ENCODE measurements at regions not wholly inside any gene's neighbourhood (a gene's known extent, or its start where the extent isn't known, plus 50 kb on each side); places are given as distances from the start of the nearest gene placed in this dataset.

DNA sequence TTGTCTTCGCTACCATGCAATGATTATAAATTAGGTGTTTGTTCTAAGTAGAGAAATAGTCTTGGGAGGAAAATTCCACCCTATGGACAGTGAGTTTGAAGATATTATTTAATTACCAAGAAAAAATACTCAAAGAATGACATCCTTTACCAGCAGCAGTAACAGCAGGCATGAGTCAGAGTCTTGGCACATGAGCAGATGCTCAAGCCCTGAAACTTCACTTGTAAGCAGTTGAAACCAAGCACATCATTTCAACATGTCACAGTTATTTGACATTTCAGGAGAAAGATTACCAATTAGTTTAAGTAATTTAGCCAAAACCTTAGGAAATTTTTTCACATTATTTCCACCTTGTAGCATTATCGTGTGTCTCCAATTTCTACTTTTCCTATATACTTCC lies 99.2 kb downstream of the C12orf50 start:
- no peaks in the 10 kb centered on the region for H3K9me3 ChIP-seq (ENCODE audit: control insufficient read depth, low read length)
- H3K4me1 ChIP-seq (ENCODE audit: control insufficient read depth, insufficient read depth, low read length) = no peaks in the 10 kb centered on the region
- no peaks in the 10 kb centered on the region for H3K27me3 ChIP-seq (ENCODE audit: control insufficient read depth, insufficient read depth)
- WGBS = 73% methylated on average over 2 of the region's 2 CpGs
- no peak overlapping the region for H3K4me3 ChIP-seq (ENCODE audit: low read length)
- intact Hi-C loops (cut with DNase I) = no loop called here
- ATAC-seq (no peak), DNase-seq (peak in 2 of 3 donors; percentile 12 to 44)
- no peak overlapping the region for H3K27ac ChIP-seq (ENCODE audit: low read length)

DNA sequence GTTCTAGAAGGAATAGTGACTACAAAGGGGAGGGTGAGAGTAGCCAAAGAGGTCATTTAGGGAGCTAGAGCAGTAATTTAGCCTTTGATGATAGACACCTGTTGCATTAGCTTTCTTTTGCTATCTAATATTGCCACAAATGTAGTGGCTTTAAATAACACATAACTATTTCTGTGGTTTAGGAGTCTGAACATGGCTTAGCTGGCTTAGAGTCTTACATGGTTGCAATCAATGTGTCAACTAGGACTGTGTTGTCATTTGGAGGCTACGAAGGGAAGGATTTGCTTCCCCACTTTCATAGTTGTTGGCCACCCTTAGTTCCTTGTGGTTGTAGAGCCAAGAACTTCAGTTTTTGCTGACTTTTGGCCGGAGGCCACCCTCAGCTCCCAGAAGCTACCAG lies 99.9 kb downstream of the C12orf50 start:
- Histone ChIP-seq H3K9me3 (ENCODE audit: control insufficient read depth, low read length) (no peaks in the 10 kb centered on the region), H3K27ac (ENCODE audit: low read length) (no peak overlapping the region), H3K27me3 (ENCODE audit: control insufficient read depth, insufficient read depth) (no peaks in the 10 kb centered on the region), H3K4me3 (ENCODE audit: low read length) (no peak overlapping the region), H3K4me1 (ENCODE audit: control insufficient read depth, insufficient read depth, low read length) (no peaks in the 10 kb centered on the region)
- intact Hi-C loops (cut with DNase I) = no loop called here
- WGBS = 79% methylated on average over 2 of the region's 2 CpGs
- no peak for DNase-seq
- no peak for ATAC-seq

DNA sequence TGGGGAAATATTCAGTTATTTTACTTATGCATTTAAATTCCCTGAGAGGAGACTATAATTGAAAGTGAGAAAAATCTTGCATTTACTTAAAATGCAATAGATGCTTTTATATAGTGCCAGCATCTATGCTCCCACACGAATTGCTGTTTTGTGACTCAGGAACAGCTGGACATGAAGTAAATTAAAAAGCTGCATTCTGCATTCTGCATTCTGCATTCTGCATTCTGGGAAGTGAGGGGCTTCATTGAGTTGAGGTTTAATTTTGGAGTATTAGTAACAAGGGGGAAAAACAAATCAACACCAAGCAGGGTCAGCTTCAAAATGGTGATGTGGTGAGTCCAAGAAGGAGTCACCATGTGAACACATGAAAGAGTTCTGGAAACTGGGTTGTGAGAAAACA lies 101.2 kb downstream of the C12orf50 start:
- DNase-seq = no peak
- Histone ChIP-seq H3K9me3 (ENCODE audit: control insufficient read depth, low read length) (no peaks in the 10 kb centered on the region), H3K4me3 (ENCODE audit: low read length) (no peak overlapping the region), H3K27me3 (ENCODE audit: control insufficient read depth, insufficient read depth) (no peaks in the 10 kb centered on the region), H3K4me1 (ENCODE audit: control insufficient read depth, insufficient read depth, low read length) (no peaks in the 10 kb centered on the region), H3K27ac (ENCODE audit: low read length) (no peak overlapping the region)
- WGBS = 49% methylated on average over 1 of the region's 1 CpG
- intact Hi-C loops (cut with DNase I) = no loop called here
- ATAC-seq = no peak

DNA sequence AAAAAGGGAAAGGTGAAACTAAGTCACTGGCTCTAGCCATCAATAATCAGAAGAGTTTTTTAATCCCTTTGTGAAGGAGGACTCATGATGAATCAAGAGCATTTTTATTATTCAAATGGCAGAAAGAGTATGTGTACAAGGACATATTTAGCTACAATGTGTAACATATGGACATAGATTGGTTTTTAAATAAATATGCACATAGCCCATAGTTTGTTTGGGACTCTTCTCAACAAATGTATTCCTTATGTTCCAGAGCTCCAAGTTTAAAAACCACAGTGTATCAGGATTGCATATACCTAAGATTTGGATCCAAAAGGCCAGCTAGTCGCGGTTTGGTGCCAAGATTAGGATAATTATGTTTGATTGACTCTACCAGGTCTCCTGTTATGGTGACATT lies 104.2 kb downstream of the C12orf50 start:
- Histone ChIP-seq H3K4me1 (ENCODE audit: control insufficient read depth, insufficient read depth, low read length) (no peaks in the 10 kb centered on the region), H3K4me3 (ENCODE audit: low read length) (no peak overlapping the region), H3K9me3 (ENCODE audit: control insufficient read depth, low read length) (no peaks in the 10 kb centered on the region), H3K27ac (ENCODE audit: low read length) (no peak overlapping the region), H3K27me3 (ENCODE audit: control insufficient read depth, insufficient read depth) (no peaks in the 10 kb centered on the region)
- no peak for DNase-seq
- WGBS = 77% methylated on average over 2 of the region's 2 CpGs
- no peak for ATAC-seq
- intact Hi-C loops (cut with DNase I) = no loop called here

DNA sequence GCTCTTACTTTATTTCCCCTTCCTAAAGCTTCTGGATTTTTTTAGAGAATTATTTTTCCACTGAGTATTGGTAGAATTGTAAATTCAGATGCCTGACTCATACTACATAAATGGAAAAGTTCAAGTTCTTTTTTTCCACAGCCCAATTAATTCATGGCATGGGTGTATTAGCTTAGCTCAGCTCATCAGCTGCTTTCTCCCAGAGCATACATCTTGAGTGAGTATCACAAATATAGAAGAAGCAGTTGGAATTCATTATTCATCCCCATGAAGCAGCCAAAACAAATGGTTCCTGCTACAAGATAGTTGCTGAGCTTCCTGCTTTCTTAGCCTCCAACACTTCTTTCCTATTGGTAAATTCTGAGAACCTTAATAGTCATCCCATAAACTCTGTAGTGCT lies 105.1 kb downstream of the C12orf50 start:
- intact Hi-C loops (cut with DNase I) = no loop called here
- Histone ChIP-seq H3K27ac (ENCODE audit: low read length) (no peak overlapping the region), H3K27me3 (ENCODE audit: control insufficient read depth, insufficient read depth) (no peaks in the 10 kb centered on the region), H3K9me3 (ENCODE audit: control insufficient read depth, low read length) (no peaks in the 10 kb centered on the region), H3K4me1 (ENCODE audit: control insufficient read depth, insufficient read depth, low read length) (no peaks in the 10 kb centered on the region), H3K4me3 (ENCODE audit: low read length) (no peak overlapping the region)
- no peak for ATAC-seq
- DNase-seq = no peak

DNA sequence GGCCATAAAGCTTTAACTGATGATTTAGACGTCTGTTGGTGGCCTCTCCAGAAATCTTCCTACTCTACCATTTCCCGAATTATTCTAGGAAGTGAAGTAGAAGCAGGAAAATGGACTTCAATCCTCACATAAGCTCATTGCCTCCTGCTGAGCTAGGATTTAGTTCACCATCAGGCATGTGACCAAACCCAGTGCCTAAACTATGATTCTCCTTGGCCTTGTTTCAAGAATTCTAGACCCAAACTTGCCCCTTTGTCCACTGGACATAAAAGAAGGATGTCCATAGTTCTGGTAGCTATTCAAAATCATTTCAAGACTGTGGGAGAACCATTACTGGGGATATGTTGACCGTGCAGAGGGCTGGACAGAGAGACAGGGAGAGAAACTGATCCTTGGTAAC lies 105.8 kb downstream of the C12orf50 start:
- no peaks in the 10 kb centered on the region for H3K4me1 ChIP-seq (ENCODE audit: control insufficient read depth, insufficient read depth, low read length)
- no peak overlapping the region for H3K27ac ChIP-seq (ENCODE audit: low read length)
- no peak for ATAC-seq
- DNase-seq = no peak
- H3K4me3 ChIP-seq (ENCODE audit: low read length) = no peak overlapping the region
- 77% methylated on average over 3 of the region's 3 CpGs for WGBS
- no peaks in the 10 kb centered on the region for H3K9me3 ChIP-seq (ENCODE audit: control insufficient read depth, low read length)
- no peaks in the 10 kb centered on the region for H3K27me3 ChIP-seq (ENCODE audit: control insufficient read depth, insufficient read depth)
- intact Hi-C loops (cut with DNase I) = no loop called here

DNA sequence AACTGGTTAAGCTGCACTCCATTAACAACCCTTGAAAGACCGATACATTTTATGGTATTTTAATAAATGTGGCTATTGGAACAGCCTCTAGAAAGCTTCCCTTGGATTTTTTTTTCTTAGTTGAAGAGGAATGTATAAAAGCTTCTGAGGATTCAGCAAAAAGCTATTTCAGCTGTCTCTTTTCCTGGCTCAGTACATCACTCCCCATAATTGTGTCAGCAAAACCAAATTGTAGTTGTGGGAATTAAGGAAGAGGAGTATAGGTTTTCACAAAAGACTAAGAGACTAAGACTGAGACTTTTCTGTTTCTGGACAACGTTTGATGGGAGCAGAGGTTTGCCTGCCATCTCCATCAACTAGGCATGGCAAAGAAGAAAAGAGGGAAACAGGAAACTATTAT lies 106.5 kb downstream of the C12orf50 start:
- no peak for ATAC-seq
- 62% methylated on average over 2 of the region's 2 CpGs for WGBS
- H3K27me3 ChIP-seq (ENCODE audit: control insufficient read depth, insufficient read depth) = no peaks in the 10 kb centered on the region

DNA sequence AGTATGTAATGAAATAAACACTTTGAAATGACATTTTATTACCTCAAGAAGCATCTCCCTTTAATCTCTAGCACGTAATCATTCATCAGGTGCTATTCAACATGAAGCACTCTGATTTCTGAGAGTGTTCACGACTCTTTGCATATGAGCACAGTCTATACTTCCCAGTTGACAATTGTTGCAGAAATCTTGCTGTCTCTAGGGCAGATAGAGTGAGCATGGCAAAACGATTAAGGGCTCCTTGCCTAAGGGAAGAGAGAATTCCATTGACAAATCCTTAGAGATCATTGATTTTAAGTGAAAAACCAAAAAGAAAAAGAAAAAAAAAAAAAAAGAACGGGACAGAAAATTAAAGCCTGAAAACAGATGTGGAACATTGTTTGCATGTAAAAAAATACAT lies 107.6 kb downstream of the C12orf50 start:
- no peak for ATAC-seq
- H3K27ac ChIP-seq (ENCODE audit: low read length) = no peak overlapping the region

More for the DNA sequence above, 106.5 kb downstream of the C12orf50 start:
- H3K4me1 ChIP-seq (ENCODE audit: control insufficient read depth, insufficient read depth, low read length) = no peaks in the 10 kb centered on the region
- intact Hi-C loops (cut with DNase I) = no loop called here
- H3K4me3 ChIP-seq (ENCODE audit: low read length) = no peak overlapping the region
- H3K27ac ChIP-seq (ENCODE audit: low read length) = no peak overlapping the region
- no peaks in the 10 kb centered on the region for H3K9me3 ChIP-seq (ENCODE audit: control insufficient read depth, low read length)
- DNase-seq = no peak

DNA sequence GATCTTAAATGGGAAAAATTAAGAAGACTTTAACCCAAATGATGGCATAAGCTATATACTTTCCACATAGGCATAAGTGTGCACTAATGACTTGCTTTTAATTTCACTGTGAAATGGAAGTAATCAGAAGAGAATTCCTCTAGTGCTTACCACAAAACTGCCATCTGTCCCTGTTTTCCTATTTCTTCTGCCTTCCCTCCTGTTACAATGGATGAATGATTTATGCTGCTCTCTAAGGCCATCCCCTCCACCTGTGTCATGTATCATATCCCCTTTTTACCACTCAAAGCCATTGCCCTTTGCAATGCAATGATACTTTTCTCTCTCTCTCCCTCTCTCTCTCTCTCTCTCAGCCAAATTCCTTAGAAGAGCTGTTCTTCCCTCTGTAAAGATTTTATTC lies 109.1 kb downstream of the C12orf50 start:
- no peak for DNase-seq
- Histone ChIP-seq H3K4me3 (ENCODE audit: low read length) (no peak overlapping the region), H3K27me3 (ENCODE audit: control insufficient read depth, insufficient read depth) (no peaks in the 10 kb centered on the region), H3K4me1 (ENCODE audit: control insufficient read depth, insufficient read depth, low read length) (no peaks in the 10 kb centered on the region), H3K9me3 (ENCODE audit: control insufficient read depth, low read length) (no peaks in the 10 kb centered on the region), H3K27ac (ENCODE audit: low read length) (no peak overlapping the region)
- no peak for ATAC-seq
- intact Hi-C loops (cut with DNase I) = no loop called here

More for the DNA sequence above, 107.6 kb downstream of the C12orf50 start:
- Histone ChIP-seq H3K4me3 (ENCODE audit: low read length) (no peak overlapping the region), H3K27me3 (ENCODE audit: control insufficient read depth, insufficient read depth) (no peaks in the 10 kb centered on the region), H3K9me3 (ENCODE audit: control insufficient read depth, low read length) (no peaks in the 10 kb centered on the region), H3K4me1 (ENCODE audit: control insufficient read depth, insufficient read depth, low read length) (no peaks in the 10 kb centered on the region)
- no peak for DNase-seq
- intact Hi-C loops (cut with DNase I) = no loop called here
- 71% methylated on average over 4 of the region's 4 CpGs for WGBS

DNA sequence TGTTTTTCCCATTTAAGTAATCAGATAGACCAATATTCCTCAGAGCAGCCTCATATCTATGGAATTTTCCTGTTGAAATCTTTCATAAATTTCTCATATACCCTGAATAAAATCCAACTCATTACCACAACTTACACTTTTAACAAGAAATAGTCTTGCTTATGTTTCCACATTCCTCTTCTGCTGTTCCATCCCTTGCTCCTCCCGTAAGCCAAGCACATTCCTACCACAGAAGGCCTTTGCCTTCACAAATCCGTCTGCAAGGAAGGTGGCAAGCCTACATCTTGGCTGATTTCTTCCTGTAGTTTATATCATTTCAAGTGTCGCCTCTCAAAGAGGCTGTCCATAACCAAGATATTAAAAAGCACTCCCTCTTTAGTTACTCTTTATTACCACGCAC lies 127.7 kb downstream of the C12orf50 start:
- no peak overlapping the region for H3K27ac ChIP-seq (ENCODE audit: low read length)
- H3K4me3 ChIP-seq (ENCODE audit: low read length) = no peak overlapping the region
- DNase-seq (no peak), ATAC-seq (no peak)
- H3K9me3 ChIP-seq (ENCODE audit: control insufficient read depth, low read length) = no peaks in the 10 kb centered on the region
- intact Hi-C loops (cut with DNase I) = no loop called here
- WGBS = 88% methylated on average over 4 of the region's 4 CpGs
- H3K4me1 ChIP-seq (ENCODE audit: control insufficient read depth, insufficient read depth, low read length) = no peaks in the 10 kb centered on the region
- H3K27me3 ChIP-seq (ENCODE audit: control insufficient read depth, insufficient read depth) = no peaks in the 10 kb centered on the region

DNA sequence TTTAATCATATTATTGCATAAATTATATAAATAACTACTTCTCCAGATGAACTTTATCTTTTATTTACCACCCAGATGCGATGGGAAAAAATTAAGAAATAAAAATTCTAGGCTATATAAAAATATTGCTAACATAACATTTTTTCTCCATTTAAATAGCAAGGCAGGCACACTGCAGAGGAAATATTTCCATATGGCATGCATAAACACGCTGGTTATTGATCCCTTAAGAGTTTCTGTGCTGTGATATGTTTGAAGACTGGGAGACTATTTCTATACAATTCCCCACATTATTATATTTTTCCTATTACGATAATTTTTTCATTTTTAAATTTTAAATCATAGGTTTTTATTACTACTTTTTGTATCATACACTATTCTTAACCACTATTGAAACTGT lies 131.5 kb downstream of the C12orf50 start:
- ATAC-seq = no peak
- 82% methylated on average over 3 of the region's 3 CpGs for WGBS
- no peaks in the 10 kb centered on the region for H3K27me3 ChIP-seq (ENCODE audit: control insufficient read depth, insufficient read depth)

DNA sequence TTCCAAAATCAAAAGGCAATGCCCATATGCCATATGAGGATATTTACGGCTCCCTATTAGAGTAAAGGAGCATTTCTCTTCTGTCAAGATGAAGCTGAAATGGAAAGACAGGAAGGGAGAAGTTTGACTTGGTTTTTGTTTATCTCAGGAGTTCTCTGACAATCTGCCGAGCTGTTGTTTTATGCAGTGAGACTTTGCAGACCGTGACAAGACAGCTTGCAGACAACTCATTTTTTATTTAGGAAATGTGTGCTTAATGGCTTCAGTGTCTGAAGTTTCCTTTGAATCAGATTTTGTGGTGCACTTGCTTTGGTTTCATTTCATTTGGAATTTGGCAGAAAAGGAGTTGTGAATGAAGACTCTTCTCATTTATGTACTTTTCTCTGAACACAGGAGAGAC lies 145.4 kb downstream of the C12orf50 start:
- DNase-seq = no peak
- no peaks in the 10 kb centered on the region for H3K9me3 ChIP-seq (ENCODE audit: control insufficient read depth, low read length)
- no peaks in the 10 kb centered on the region for H3K27me3 ChIP-seq (ENCODE audit: control insufficient read depth, insufficient read depth)
- intact Hi-C loops (cut with DNase I) = no loop called here
- H3K4me1 ChIP-seq (ENCODE audit: control insufficient read depth, insufficient read depth, low read length) = no peaks in the 10 kb centered on the region
- no peak overlapping the region for H3K27ac ChIP-seq (ENCODE audit: low read length)
- H3K4me3 ChIP-seq (ENCODE audit: low read length) = no peak overlapping the region
- 25% methylated on average over 3 of the region's 3 CpGs for WGBS
- ATAC-seq = no peak

More for the DNA sequence above, 131.5 kb downstream of the C12orf50 start:
- intact Hi-C loops (cut with DNase I) = no loop called here
- no peak for DNase-seq
- H3K9me3 ChIP-seq (ENCODE audit: control insufficient read depth, low read length) = no peaks in the 10 kb centered on the region
- H3K4me3 ChIP-seq (ENCODE audit: low read length) = no peak overlapping the region
- no peaks in the 10 kb centered on the region for H3K4me1 ChIP-seq (ENCODE audit: control insufficient read depth, insufficient read depth, low read length)
- no peak overlapping the region for H3K27ac ChIP-seq (ENCODE audit: low read length)

All from right cardiac atrium (tissue), 5 donors.